GM23338 (cell line): ENCODE measurements at regions not wholly inside any gene's neighbourhood (a gene's known extent, or its start where the extent isn't known, plus 50 kb on each side); places are given as distances from the start of the nearest gene placed in this dataset.
A peak's percentile ranks its signal among the peaks of the same experiment; 100 is the strongest.

Experiments
- ATAC-seq: fragments of 200-7000 bp; cut with Tn5 transposase; 3 replicates; pipeline ENCODE4 v1.9.1; 2020
- DNase-seq: peaks from one replicate; pipeline ENCODE4 v3.0.0-alpha.2; 2015; ENCODE audit warnings: low spot score
- H2AFZ ChIP-seq: fragments of 200-600 bp; sonication (generic); 2 replicates; pipeline ENCODE4 v1.8.0; 2016; ENCODE audit warnings: antibody characterized with exemption, mild to moderate bottlenecking, moderate library complexity
- H3F3A ChIP-seq: fragments of 200-600 bp; sonication (generic); replicated peaks from 2 replicates; pipeline ENCODE4 v1.8.0; 2017; ENCODE audit warnings: antibody characterized with exemption, mixed run types, low read depth
- H3K27ac ChIP-seq: fragments of 200-600 bp; sonication (generic); 2 replicates; pipeline ENCODE4 v1.6.1; 2016; ENCODE audit warnings: low read depth
- H3K27me3 ChIP-seq: fragments of 200-600 bp; sonication (generic); 2 replicates; pipeline ENCODE4 v1.8.0; 2016; ENCODE audit warnings: mild to moderate bottlenecking, mixed run types, moderate library complexity; ENCODE audit not compliant: insufficient read depth
- H3K36me3 ChIP-seq: fragments of 200-600 bp; sonication (generic); 2 replicates; pipeline ENCODE4 v1.8.0; 2016; ENCODE audit warnings: mild to moderate bottlenecking; ENCODE audit not compliant: insufficient read depth
- H3K4me1 ChIP-seq: fragments of 200-600 bp; sonication (generic); 2 replicates; pipeline ENCODE4 v1.8.0; 2016; ENCODE audit warnings: mild to moderate bottlenecking, moderate library complexity; ENCODE audit not compliant: insufficient read depth
- H3K4me2 ChIP-seq: fragments of 200-600 bp; sonication (generic); 2 replicates; pipeline ENCODE4 v1.7.1; 2017; ENCODE audit warnings: mixed run types
- H3K4me3 ChIP-seq: fragments of 200-600 bp; sonication (generic); 2 replicates; pipeline ENCODE4 v1.6.1; 2016; ENCODE audit warnings: mixed run types
- H3K79me2 ChIP-seq: fragments of 200-600 bp; sonication (generic); replicated peaks from 2 replicates; pipeline ENCODE4 v1.8.0; 2017; ENCODE audit warnings: mild to moderate bottlenecking; ENCODE audit not compliant: insufficient read depth
- H3K9me2 ChIP-seq: fragments of 200-600 bp; sonication (generic); 2 replicates; pipeline ENCODE4 v1.8.0; 2017; ENCODE audit not compliant: insufficient read depth
- H4K20me1 ChIP-seq: fragments of 200-600 bp; sonication (generic); replicated peaks from 2 replicates; pipeline ENCODE4 v1.8.0; 2017; ENCODE audit warnings: mild to moderate bottlenecking; ENCODE audit not compliant: insufficient read depth
- H3K27ac Mint-ChIP-seq: 2 replicates; pipeline ENCODE4 v1.8.0; 2020; ENCODE audit warnings: inconsistent platforms, mild to moderate bottlenecking, moderate library complexity, mixed read lengths
- H3K27me3 Mint-ChIP-seq: 3 replicates; pipeline ENCODE4 v1.8.0; 2022; ENCODE audit warnings: low read depth, mild to moderate bottlenecking, moderate library complexity, mixed read lengths, inconsistent platforms; ENCODE audit not compliant: insufficient read depth, poor library complexity
- H3K36me3 Mint-ChIP-seq: 3 replicates; pipeline ENCODE4 v1.8.0; 2021; ENCODE audit warnings: low read depth, mild to moderate bottlenecking, inconsistent platforms, moderate library complexity, mixed read lengths
- H3K4me1 Mint-ChIP-seq: 3 replicates; pipeline ENCODE4 v1.8.0; 2020; ENCODE audit warnings: mild to moderate bottlenecking, inconsistent platforms, mixed read lengths
- H3K4me3 Mint-ChIP-seq: 3 replicates; pipeline ENCODE4 v1.8.0; 2021; ENCODE audit warnings: moderate library complexity, mild to moderate bottlenecking, inconsistent platforms, mixed read lengths
- H3K9me3 Mint-ChIP-seq: 3 replicates; pipeline ENCODE4 v1.8.0; 2020; ENCODE audit warnings: moderate library complexity, mild to moderate bottlenecking, inconsistent platforms, mixed read lengths
- CREB1 ChIP-seq: fragments of 250-450 bp; sonication (Bioruptor Pico); IDR thresholded peaks from 2 replicates; pipeline ENCODE4 v1.5.0; 2020; ENCODE audit warnings: low read depth, mild to moderate bottlenecking, moderate library complexity
- EZH2 ChIP-seq: fragments of 200-600 bp; sonication (generic); IDR thresholded peaks from one replicate; pipeline ENCODE4 v1.8.0; 2017; ENCODE audit warnings: antibody characterized with exemption, mild to moderate bottlenecking, low read depth; ENCODE audit not compliant: unreplicated experiment
- EZH2phosphoT487 ChIP-seq: fragments of 200-600 bp; sonication (generic); IDR thresholded peaks from one replicate; pipeline ENCODE4 v1.8.1; 2018; ENCODE audit warnings: antibody characterized with exemption; ENCODE audit not compliant: unreplicated experiment
- JUNB ChIP-seq: IDR thresholded peaks from one replicate; pipeline ENCODE4 v1.6.1; 2016; ENCODE audit warnings: antibody characterized with exemption; ENCODE audit not compliant: unreplicated experiment
- NANOG ChIP-seq: IDR thresholded peaks from 2 replicates; pipeline ENCODE4 v1.6.1; 2016; ENCODE audit warnings: antibody characterized with exemption, borderline replicate concordance
- POLR2AphosphoS5 ChIP-seq: IDR thresholded peaks from 2 replicates; pipeline ENCODE4 v1.6.1; 2016; ENCODE audit warnings: antibody characterized with exemption, low read depth
- STAT1 ChIP-seq: IDR thresholded peaks from one replicate; pipeline ENCODE4 v1.6.1; 2016; ENCODE audit warnings: antibody characterized with exemption; ENCODE audit not compliant: unreplicated experiment
- ZNF114 ChIP-seq: fragments of 250-450 bp; sonication (Bioruptor Pico); IDR thresholded peaks from 2 replicates; pipeline ENCODE4 v1.5.0; 2020; ENCODE audit warnings: mild to moderate bottlenecking, moderate library complexity
- ZNF331 ChIP-seq: fragments of 250-450 bp; sonication (Bioruptor Pico); IDR thresholded peaks from 2 replicates; pipeline ENCODE4 v1.5.0; 2020; ENCODE audit warnings: low read depth, mild to moderate bottlenecking, moderate library complexity
- TF ChIP-seq, protein P1 (sequence below): IDR thresholded peaks from 2 replicates; pipeline ENCODE4 v1.6.1; 2016; ENCODE audit warnings: antibody characterized with exemption
- TF ChIP-seq, protein P2 (sequence below): fragments of 250-450 bp; sonication (Bioruptor Pico); IDR thresholded peaks from 2 replicates; pipeline ENCODE4 v1.5.0; 2020; ENCODE audit warnings: mild to moderate bottlenecking, moderate library complexity
- TF ChIP-seq, protein P3 (sequence below): IDR thresholded peaks from one replicate; pipeline ENCODE4 v1.6.1; 2018; ENCODE audit warnings: antibody characterized with exemption; ENCODE audit not compliant: unreplicated experiment
- TF ChIP-seq, protein P4 (sequence below), 2 experiments: fragments of 200-600 bp in 1 of 2; sonication (generic) in 1 of 2; conservative IDR thresholded peaks; 2 replicates each; pipeline versions ENCODE4 v1.5.1 to v1.6.1; 2016 to 2017; ENCODE audit warnings: antibody characterized with exemption in 2 of 2, low read depth in 2 of 2, mild to moderate bottlenecking in 2 of 2, moderate library complexity in 1 of 2

DNA sequence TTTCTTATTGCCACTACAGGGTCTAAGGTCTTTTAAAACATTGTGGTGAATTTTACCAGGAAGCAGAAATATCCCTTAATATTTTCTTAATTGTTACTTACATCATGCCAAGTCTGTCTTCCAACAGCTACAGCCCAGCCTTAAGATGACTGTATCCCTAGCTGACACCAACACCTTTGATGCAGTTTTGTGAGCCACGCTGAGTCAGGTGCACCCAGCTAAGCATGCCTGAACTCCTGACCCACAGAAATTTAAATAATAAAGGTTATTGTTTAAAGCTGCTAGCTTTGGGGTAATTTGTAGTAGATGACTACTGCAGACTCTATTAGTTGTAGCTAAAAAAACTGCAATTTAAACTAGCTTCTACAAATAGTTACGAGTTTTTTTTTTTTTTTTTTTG is 1757.9 kb upstream of the LRRTM1 start:
- no peak overlapping the region for H3K4me2 ChIP-seq
- TF ChIP-seq, protein P1, sequence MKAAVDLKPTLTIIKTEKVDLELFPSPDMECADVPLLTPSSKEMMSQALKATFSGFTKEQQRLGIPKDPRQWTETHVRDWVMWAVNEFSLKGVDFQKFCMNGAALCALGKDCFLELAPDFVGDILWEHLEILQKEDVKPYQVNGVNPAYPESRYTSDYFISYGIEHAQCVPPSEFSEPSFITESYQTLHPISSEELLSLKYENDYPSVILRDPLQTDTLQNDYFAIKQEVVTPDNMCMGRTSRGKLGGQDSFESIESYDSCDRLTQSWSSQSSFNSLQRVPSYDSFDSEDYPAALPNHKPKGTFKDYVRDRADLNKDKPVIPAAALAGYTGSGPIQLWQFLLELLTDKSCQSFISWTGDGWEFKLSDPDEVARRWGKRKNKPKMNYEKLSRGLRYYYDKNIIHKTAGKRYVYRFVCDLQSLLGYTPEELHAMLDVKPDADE, result no peak
- no peak for TF ChIP-seq EZH2phosphoT487
- TF ChIP-seq, protein P2, sequence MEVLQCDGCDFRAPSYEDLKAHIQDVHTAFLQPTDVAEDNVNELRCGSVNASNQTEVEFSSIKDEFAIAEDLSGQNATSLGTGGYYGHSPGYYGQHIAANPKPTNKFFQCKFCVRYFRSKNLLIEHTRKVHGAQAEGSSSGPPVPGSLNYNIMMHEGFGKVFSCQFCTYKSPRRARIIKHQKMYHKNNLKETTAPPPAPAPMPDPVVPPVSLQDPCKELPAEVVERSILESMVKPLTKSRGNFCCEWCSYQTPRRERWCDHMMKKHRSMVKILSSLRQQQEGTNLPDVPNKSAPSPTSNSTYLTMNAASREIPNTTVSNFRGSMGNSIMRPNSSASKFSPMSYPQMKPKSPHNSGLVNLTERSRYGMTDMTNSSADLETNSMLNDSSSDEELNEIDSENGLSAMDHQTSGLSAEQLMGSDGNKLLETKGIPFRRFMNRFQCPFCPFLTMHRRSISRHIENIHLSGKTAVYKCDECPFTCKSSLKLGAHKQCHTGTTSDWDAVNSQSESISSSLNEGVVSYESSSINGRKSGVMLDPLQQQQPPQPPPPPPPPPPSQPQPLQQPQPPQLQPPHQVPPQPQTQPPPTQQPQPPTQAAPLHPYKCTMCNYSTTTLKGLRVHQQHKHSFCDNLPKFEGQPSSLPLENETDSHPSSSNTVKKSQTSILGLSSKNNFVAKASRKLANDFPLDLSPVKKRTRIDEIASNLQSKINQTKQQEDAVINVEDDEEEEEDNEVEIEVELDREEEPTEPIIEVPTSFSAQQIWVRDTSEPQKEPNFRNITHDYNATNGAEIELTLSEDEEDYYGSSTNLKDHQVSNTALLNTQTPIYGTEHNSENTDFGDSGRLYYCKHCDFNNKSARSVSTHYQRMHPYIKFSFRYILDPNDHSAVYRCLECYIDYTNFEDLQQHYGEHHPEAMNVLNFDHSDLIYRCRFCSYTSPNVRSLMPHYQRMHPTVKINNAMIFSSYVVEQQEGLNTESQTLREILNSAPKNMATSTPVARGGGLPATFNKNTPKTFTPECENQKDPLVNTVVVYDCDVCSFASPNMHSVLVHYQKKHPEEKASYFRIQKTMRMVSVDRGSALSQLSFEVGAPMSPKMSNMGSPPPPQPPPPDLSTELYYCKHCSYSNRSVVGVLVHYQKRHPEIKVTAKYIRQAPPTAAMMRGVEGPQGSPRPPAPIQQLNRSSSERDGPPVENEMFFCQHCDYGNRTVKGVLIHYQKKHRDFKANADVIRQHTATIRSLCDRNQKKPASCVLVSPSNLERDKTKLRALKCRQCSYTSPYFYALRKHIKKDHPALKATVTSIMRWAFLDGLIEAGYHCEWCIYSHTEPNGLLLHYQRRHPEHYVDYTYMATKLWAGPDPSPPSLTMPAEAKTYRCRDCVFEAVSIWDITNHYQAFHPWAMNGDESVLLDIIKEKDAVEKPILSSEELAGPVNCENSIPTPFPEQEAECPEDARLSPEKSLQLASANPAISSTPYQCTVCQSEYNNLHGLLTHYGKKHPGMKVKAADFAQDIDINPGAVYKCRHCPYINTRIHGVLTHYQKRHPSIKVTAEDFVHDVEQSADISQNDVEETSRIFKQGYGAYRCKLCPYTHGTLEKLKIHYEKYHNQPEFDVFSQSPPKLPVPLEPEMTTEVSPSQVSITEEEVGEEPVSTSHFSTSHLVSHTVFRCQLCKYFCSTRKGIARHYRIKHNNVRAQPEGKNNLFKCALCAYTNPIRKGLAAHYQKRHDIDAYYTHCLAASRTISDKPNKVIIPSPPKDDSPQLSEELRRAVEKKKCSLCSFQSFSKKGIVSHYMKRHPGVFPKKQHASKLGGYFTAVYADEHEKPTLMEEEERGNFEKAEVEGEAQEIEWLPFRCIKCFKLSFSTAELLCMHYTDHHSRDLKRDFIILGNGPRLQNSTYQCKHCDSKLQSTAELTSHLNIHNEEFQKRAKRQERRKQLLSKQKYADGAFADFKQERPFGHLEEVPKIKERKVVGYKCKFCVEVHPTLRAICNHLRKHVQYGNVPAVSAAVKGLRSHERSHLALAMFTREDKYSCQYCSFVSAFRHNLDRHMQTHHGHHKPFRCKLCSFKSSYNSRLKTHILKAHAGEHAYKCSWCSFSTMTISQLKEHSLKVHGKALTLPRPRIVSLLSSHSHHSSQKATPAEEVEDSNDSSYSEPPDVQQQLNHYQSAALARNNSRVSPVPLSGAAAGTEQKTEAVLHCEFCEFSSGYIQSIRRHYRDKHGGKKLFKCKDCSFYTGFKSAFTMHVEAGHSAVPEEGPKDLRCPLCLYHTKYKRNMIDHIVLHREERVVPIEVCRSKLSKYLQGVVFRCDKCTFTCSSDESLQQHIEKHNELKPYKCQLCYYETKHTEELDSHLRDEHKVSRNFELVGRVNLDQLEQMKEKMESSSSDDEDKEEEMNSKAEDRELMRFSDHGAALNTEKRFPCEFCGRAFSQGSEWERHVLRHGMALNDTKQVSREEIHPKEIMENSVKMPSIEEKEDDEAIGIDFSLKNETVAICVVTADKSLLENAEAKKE (CRISPR knock-in tag), result no peak
- no peak for TF ChIP-seq POLR2AphosphoS5
- TF ChIP-seq ZNF114 (CRISPR knock-in tag), result no peak
- TF ChIP-seq EZH2, result no peak
- TF ChIP-seq STAT1, result no peak
- no peak for TF ChIP-seq ZNF331
- TF ChIP-seq, protein P3, sequence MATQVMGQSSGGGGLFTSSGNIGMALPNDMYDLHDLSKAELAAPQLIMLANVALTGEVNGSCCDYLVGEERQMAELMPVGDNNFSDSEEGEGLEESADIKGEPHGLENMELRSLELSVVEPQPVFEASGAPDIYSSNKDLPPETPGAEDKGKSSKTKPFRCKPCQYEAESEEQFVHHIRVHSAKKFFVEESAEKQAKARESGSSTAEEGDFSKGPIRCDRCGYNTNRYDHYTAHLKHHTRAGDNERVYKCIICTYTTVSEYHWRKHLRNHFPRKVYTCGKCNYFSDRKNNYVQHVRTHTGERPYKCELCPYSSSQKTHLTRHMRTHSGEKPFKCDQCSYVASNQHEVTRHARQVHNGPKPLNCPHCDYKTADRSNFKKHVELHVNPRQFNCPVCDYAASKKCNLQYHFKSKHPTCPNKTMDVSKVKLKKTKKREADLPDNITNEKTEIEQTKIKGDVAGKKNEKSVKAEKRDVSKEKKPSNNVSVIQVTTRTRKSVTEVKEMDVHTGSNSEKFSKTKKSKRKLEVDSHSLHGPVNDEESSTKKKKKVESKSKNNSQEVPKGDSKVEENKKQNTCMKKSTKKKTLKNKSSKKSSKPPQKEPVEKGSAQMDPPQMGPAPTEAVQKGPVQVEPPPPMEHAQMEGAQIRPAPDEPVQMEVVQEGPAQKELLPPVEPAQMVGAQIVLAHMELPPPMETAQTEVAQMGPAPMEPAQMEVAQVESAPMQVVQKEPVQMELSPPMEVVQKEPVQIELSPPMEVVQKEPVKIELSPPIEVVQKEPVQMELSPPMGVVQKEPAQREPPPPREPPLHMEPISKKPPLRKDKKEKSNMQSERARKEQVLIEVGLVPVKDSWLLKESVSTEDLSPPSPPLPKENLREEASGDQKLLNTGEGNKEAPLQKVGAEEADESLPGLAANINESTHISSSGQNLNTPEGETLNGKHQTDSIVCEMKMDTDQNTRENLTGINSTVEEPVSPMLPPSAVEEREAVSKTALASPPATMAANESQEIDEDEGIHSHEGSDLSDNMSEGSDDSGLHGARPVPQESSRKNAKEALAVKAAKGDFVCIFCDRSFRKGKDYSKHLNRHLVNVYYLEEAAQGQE, result no peak
- TF ChIP-seq CREB1 (CRISPR knock-in tag), result no peak
- TF ChIP-seq, protein P4, sequence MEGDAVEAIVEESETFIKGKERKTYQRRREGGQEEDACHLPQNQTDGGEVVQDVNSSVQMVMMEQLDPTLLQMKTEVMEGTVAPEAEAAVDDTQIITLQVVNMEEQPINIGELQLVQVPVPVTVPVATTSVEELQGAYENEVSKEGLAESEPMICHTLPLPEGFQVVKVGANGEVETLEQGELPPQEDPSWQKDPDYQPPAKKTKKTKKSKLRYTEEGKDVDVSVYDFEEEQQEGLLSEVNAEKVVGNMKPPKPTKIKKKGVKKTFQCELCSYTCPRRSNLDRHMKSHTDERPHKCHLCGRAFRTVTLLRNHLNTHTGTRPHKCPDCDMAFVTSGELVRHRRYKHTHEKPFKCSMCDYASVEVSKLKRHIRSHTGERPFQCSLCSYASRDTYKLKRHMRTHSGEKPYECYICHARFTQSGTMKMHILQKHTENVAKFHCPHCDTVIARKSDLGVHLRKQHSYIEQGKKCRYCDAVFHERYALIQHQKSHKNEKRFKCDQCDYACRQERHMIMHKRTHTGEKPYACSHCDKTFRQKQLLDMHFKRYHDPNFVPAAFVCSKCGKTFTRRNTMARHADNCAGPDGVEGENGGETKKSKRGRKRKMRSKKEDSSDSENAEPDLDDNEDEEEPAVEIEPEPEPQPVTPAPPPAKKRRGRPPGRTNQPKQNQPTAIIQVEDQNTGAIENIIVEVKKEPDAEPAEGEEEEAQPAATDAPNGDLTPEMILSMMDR (conservative IDR thresholded peaks at IDR 0.05; ENCODE audit: low read depth in 2 of 2), result no peak
- TF ChIP-seq NANOG, result no peak
- TF ChIP-seq JUNB, result no peak
- H2AFZ ChIP-seq, result no peak overlapping the region
- no peaks in the 10 kb centered on the region for H3F3A ChIP-seq
- no peak overlapping the region for H3K4me3 Mint-ChIP-seq
- ATAC-seq, result peak; percentile 94
- no peaks in the 10 kb centered on the region for H3K27me3 Mint-ChIP-seq
- H3K9me2 ChIP-seq, result no peaks in the 10 kb centered on the region
- no peaks in the 10 kb centered on the region for H3K79me2 ChIP-seq
- no peaks in the 10 kb centered on the region for H3K9me3 Mint-ChIP-seq
- H3K27me3 ChIP-seq, result no peaks in the 10 kb centered on the region
- no peak overlapping the region for H3K27ac Mint-ChIP-seq
- no peaks in the 10 kb centered on the region for H3K36me3 ChIP-seq
- H3K36me3 Mint-ChIP-seq, result no peaks in the 10 kb centered on the region
- peak; percentile 40 for DNase-seq
- H4K20me1 ChIP-seq, result no peaks in the 10 kb centered on the region
- no peak overlapping the region for H3K4me3 ChIP-seq
- no peak overlapping the region for H3K27ac ChIP-seq
- peaks cover 18% of the 10 kb centered on the region; the same call in 2 of the 3 replicates for H3K4me1 Mint-ChIP-seq
- peaks cover 8% of the 10 kb centered on the region; the same call in 1 of the 2 replicates for H3K4me1 ChIP-seq
